ENCODE measurements at regions not wholly inside any gene's neighbourhood (a gene's known extent, or its start where the extent isn't known, plus 50 kb on each side); places are given as distances from the start of the nearest gene placed in this dataset.

DNA sequence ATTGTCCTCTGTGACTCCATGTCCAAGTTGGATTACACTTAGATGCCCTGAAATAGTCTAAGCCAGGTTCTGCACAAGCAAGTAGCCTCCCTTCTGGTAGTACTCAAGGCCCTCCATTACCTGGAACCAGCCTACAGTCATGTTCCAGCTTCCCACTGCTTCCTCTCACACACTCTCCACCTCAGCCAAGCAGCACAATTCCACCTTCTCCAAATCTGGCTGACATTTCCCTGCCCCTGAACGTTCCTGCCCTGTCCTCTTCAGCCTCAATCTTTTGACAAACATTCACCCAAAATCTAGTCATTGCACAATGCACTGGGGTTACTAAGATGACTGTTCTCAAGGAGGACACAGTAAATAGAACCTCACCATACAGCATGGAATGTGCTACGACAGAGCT is 95.3 kb upstream of the KLHL29 start:
- ChIA-PET POLR2A (no interaction called here), CTCF (interaction anchor here (1.2 kb wide), 1 partner anchor 8 kb away, joined by 3 read pairs; no protein-coding TSS in a partner anchor)
- Mint-ChIP-seq H3K36me3 (no peaks in the 10 kb centered on the region), H3K27me3 (ENCODE audit: low read depth) (no peaks in the 10 kb centered on the region), H3K4me3 (no peak overlapping the region), H3K9me3 (no peaks in the 10 kb centered on the region), H3K27ac (no peak overlapping the region), H3K4me1 (peaks cover 27% of the 10 kb centered on the region)
- TF ChIP-seq ZNF317 (CRISPR knock-in tag; IDR thresholded peaks at IDR 0.05; ENCODE audit: borderline replicate concordance, low read depth), result no peak
- TF ChIP-seq, protein P1, sequence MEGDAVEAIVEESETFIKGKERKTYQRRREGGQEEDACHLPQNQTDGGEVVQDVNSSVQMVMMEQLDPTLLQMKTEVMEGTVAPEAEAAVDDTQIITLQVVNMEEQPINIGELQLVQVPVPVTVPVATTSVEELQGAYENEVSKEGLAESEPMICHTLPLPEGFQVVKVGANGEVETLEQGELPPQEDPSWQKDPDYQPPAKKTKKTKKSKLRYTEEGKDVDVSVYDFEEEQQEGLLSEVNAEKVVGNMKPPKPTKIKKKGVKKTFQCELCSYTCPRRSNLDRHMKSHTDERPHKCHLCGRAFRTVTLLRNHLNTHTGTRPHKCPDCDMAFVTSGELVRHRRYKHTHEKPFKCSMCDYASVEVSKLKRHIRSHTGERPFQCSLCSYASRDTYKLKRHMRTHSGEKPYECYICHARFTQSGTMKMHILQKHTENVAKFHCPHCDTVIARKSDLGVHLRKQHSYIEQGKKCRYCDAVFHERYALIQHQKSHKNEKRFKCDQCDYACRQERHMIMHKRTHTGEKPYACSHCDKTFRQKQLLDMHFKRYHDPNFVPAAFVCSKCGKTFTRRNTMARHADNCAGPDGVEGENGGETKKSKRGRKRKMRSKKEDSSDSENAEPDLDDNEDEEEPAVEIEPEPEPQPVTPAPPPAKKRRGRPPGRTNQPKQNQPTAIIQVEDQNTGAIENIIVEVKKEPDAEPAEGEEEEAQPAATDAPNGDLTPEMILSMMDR (IDR thresholded peaks at IDR 0.05), result no peak
- DNase-seq (ENCODE audit: low spot score) (no peak), ATAC-seq (no peak)

DNA sequence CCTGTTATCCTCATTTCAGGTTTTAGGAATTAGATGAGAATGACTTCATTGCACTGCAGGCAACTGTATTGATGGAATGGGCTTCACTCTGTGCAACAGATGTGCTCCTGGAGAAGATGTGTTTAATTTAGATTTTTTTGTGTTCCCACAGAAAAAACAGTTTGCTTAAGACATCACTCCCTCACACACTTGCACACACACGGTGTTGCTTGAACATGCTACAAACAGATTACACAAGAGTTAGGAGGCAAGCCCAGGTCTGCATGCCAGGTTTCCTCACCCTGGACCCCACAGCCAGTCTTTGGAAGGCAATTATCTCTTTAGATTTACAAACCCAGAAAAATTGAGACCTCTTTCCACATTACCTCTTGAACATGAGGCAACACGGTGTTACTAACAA is 93.7 kb upstream of the KLHL29 start:
- CTCF ChIA-PET, result interaction anchor here (1.3 kb wide), 1 partner anchor 22 kb away, joined by 8 read pairs; no protein-coding TSS in a partner anchor
- no peak overlapping the region for H3K27ac Mint-ChIP-seq
- TF ChIP-seq, protein P2, sequence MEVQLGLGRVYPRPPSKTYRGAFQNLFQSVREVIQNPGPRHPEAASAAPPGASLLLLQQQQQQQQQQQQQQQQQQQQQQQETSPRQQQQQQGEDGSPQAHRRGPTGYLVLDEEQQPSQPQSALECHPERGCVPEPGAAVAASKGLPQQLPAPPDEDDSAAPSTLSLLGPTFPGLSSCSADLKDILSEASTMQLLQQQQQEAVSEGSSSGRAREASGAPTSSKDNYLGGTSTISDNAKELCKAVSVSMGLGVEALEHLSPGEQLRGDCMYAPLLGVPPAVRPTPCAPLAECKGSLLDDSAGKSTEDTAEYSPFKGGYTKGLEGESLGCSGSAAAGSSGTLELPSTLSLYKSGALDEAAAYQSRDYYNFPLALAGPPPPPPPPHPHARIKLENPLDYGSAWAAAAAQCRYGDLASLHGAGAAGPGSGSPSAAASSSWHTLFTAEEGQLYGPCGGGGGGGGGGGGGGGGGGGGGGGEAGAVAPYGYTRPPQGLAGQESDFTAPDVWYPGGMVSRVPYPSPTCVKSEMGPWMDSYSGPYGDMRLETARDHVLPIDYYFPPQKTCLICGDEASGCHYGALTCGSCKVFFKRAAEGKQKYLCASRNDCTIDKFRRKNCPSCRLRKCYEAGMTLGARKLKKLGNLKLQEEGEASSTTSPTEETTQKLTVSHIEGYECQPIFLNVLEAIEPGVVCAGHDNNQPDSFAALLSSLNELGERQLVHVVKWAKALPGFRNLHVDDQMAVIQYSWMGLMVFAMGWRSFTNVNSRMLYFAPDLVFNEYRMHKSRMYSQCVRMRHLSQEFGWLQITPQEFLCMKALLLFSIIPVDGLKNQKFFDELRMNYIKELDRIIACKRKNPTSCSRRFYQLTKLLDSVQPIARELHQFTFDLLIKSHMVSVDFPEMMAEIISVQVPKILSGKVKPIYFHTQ (CRISPR knock-in tag; IDR thresholded peaks at IDR 0.05), result no peak
- no peak for TF ChIP-seq TEAD1 (CRISPR knock-in tag; IDR thresholded peaks at IDR 0.05)

DNA sequence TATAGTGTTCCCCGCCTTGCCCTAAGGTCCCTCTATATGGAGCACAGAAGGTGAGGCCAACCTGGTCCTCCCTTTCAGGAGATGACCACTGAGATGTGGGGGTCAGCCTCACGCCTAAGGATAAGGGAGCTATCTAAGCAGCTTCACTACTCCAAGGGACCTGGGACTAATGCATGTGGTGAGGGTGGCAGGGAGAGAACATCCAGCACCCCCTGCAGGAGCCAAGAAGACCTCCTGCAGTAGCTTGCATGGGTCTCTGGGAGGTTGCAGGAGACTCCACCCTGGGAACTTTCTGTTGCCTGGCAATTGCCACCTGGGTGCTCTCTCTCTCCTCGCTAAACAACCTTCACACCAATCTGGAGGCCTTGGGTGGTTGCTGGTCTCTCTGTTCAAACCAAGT is 93.0 kb upstream of the KLHL29 start:
- Mint-ChIP-seq H3K36me3 (no peaks in the 10 kb centered on the region), H3K27me3 (ENCODE audit: low read depth) (no peaks in the 10 kb centered on the region), H3K9me3 (no peaks in the 10 kb centered on the region), H3K4me1 (peaks cover 4% of the 10 kb centered on the region), H3K4me3 (no peak overlapping the region), H3K27ac (no peak overlapping the region)
- no peak for ATAC-seq
- DNase-seq (ENCODE audit: low spot score), result no peak
- POLR2A ChIA-PET, result no interaction called here
- CTCF ChIA-PET, result interaction anchor here (1.1 kb wide), 1 partner anchor 93 kb away, joined by 3 read pairs; no protein-coding TSS in a partner anchor
- TF ChIP-seq, protein P2 (CRISPR knock-in tag; IDR thresholded peaks at IDR 0.05), result no peak
- TF ChIP-seq, protein P3, sequence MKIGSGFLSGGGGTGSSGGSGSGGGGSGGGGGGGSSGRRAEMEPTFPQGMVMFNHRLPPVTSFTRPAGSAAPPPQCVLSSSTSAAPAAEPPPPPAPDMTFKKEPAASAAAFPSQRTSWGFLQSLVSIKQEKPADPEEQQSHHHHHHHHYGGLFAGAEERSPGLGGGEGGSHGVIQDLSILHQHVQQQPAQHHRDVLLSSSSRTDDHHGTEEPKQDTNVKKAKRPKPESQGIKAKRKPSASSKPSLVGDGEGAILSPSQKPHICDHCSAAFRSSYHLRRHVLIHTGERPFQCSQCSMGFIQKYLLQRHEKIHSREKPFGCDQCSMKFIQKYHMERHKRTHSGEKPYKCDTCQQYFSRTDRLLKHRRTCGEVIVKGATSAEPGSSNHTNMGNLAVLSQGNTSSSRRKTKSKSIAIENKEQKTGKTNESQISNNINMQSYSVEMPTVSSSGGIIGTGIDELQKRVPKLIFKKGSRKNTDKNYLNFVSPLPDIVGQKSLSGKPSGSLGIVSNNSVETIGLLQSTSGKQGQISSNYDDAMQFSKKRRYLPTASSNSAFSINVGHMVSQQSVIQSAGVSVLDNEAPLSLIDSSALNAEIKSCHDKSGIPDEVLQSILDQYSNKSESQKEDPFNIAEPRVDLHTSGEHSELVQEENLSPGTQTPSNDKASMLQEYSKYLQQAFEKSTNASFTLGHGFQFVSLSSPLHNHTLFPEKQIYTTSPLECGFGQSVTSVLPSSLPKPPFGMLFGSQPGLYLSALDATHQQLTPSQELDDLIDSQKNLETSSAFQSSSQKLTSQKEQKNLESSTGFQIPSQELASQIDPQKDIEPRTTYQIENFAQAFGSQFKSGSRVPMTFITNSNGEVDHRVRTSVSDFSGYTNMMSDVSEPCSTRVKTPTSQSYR (CRISPR knock-in tag; IDR thresholded peaks at IDR 0.05), result no peak
- TF ChIP-seq SMAD3 (CRISPR knock-in tag; IDR thresholded peaks at IDR 0.05; ENCODE audit: borderline replicate concordance), result no peak
- TF ChIP-seq RELA (CRISPR knock-in tag; IDR thresholded peaks at IDR 0.05; ENCODE audit: borderline replicate concordance), result no peak
- TF ChIP-seq ZNF263 (CRISPR knock-in tag; IDR thresholded peaks at IDR 0.05; ENCODE audit: low read depth), result no peak
- no peak for TF ChIP-seq TP53 (CRISPR knock-in tag; IDR thresholded peaks at IDR 0.05)
- TF ChIP-seq, protein P4, sequence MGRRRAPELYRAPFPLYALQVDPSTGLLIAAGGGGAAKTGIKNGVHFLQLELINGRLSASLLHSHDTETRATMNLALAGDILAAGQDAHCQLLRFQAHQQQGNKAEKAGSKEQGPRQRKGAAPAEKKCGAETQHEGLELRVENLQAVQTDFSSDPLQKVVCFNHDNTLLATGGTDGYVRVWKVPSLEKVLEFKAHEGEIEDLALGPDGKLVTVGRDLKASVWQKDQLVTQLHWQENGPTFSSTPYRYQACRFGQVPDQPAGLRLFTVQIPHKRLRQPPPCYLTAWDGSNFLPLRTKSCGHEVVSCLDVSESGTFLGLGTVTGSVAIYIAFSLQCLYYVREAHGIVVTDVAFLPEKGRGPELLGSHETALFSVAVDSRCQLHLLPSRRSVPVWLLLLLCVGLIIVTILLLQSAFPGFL (CRISPR knock-in tag; IDR thresholded peaks at IDR 0.05; ENCODE audit: borderline replicate concordance), result no peak
- TF ChIP-seq, protein P5, sequence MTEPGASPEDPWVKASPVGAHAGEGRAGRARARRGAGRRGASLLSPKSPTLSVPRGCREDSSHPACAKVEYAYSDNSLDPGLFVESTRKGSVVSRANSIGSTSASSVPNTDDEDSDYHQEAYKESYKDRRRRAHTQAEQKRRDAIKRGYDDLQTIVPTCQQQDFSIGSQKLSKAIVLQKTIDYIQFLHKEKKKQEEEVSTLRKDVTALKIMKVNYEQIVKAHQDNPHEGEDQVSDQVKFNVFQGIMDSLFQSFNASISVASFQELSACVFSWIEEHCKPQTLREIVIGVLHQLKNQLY (CRISPR knock-in tag; IDR thresholded peaks at IDR 0.05), result no peak
- no peak for TF ChIP-seq MXD4 (CRISPR knock-in tag; IDR thresholded peaks at IDR 0.05; ENCODE audit: borderline replicate concordance)
- TF ChIP-seq, protein P6, sequence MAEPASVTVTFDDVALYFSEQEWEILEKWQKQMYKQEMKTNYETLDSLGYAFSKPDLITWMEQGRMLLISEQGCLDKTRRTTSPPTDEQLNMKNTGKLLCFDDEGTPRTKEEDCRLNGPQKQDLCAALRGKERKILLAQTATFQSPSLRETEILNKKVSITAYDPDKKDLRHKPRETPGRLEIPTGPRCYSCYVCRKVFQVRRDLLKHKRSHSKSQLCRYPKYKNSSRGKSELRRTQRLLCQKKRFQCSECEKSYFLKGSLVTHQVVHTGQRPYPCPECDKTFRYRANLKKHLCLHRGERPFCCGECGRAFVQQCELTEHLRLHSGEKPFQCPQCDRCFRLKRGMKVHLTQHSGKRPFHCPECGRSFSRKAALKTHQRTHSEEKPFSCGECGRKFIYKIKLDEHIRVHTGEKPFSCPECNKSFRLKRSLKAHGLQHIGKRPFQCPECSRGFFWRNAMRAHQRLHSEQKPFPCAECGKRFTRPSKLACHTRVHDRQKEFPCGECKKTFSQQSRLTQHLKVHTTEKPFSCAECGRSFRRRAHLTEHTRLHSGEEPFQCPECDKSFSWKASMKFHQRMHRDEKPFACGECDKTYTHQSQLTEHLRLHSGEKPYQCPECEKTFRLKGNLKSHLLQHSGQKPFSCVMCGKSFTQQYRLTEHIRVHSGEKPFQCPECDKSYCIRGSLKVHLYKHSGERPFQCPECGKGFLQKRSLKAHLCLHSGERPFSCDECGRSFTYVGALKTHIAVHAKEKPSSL (CRISPR knock-in tag; conservative IDR thresholded peaks at IDR 0.05), result no peak
- no peak for TF ChIP-seq PRRX2 (CRISPR knock-in tag; IDR thresholded peaks at IDR 0.05)
- no peak for TF ChIP-seq CREB1 (CRISPR knock-in tag; IDR thresholded peaks at IDR 0.05)
- TF ChIP-seq NR3C1 (CRISPR knock-in tag; conservative IDR thresholded peaks at IDR 0.05; ENCODE audit: low read depth), result no peak
- no peak for TF ChIP-seq HMGA2 (CRISPR knock-in tag; IDR thresholded peaks at IDR 0.05)

More for the DNA sequence above, 93.7 kb upstream of the KLHL29 start:
- POLR2A ChIA-PET, result no interaction called here
- ATAC-seq (no peak), DNase-seq (ENCODE audit: low spot score) (no peak)
- Mint-ChIP-seq H3K9me3 (no peaks in the 10 kb centered on the region), H3K4me3 (no peak overlapping the region), H3K27me3 (ENCODE audit: low read depth) (no peaks in the 10 kb centered on the region), H3K4me1 (peaks cover 12% of the 10 kb centered on the region), H3K36me3 (no peaks in the 10 kb centered on the region)

Data from WTC11 (cell line).